ENCODE measurements at regions not wholly inside any gene's neighbourhood (a gene's known extent, or its start where the extent isn't known, plus 50 kb on each side); places are given as distances from the start of the nearest gene placed in this dataset.
A peak's percentile ranks its signal among the peaks of the same experiment; 100 is the strongest.

GRCh38 chr21:24895885-24896734 lies 711.2 kb downstream of the MRPL39 start:
- ATAC-seq (peak in 3 of 4 donors; percentile 30 to 44 (median 37)), DNase-seq (no peak)
- no peaks in the 10 kb centered on the region for H3K27me3 ChIP-seq
- H3K4me3 ChIP-seq: no peak overlapping the region
- no peak overlapping the region for H3K27ac ChIP-seq
- WGBS (ENCODE audit: insufficient coverage, low coverage, low lambda C conversion rate, missing lambda C conversion rate): 53% methylated on average over 3 of the region's 3 CpGs
- H3K4me1 ChIP-seq: no peaks in the 10 kb centered on the region
- no peak for TF ChIP-seq POLR2A (IDR thresholded peaks at IDR 0.05)
- peak; percentile 20 to 44 (median 28) for TF ChIP-seq CTCF (IDR thresholded peaks at IDR 0.05)
- no peaks in the 10 kb centered on the region for H3K36me3 ChIP-seq
- intact Hi-C loops (cut with DNase I): no loop called here
- no peaks in the 10 kb centered on the region for H3K9me3 ChIP-seq

- no peaks in the 10 kb centered on the region for H3K36me3 ChIP-seq
- no peaks in the 10 kb centered on the region for H3K9me3 ChIP-seq
- TF ChIP-seq CTCF (IDR thresholded peaks at IDR 0.05) (no peak), POLR2A (IDR thresholded peaks at IDR 0.05) (no peak)
- no peaks in the 10 kb centered on the region for H3K27me3 ChIP-seq
- 72% methylated on average over 1 of the region's 1 CpG for WGBS (ENCODE audit: insufficient coverage, low coverage, low lambda C conversion rate, missing lambda C conversion rate)
- no peak for DNase-seq
- intact Hi-C loops (cut with DNase I): no loop called here
- H3K4me1 ChIP-seq: no peaks in the 10 kb centered on the region
- H3K4me3 ChIP-seq: no peak overlapping the region
- no peak for ATAC-seq
- no peak overlapping the region for H3K27ac ChIP-seq
Measured at GRCh38 chr21:24894324-24894723, 713.0 kb downstream of the MRPL39 start.

GRCh38 chr21:24890021-24890420 lies 717.3 kb downstream of the MRPL39 start:
- H3K4me1 ChIP-seq: no peaks in the 10 kb centered on the region
- no peaks in the 10 kb centered on the region for H3K9me3 ChIP-seq
- no peaks in the 10 kb centered on the region for H3K27me3 ChIP-seq
- intact Hi-C loops (cut with DNase I): no loop called here
- no peak for DNase-seq
- no peak for ATAC-seq
- WGBS (ENCODE audit: insufficient coverage, low coverage, low lambda C conversion rate, missing lambda C conversion rate): 61% methylated on average over 4 of the region's 4 CpGs
- H3K36me3 ChIP-seq: no peaks in the 10 kb centered on the region
- no peak for TF ChIP-seq CTCF (IDR thresholded peaks at IDR 0.05)
- no peak for TF ChIP-seq POLR2A (IDR thresholded peaks at IDR 0.05)
- no peak overlapping the region for H3K4me3 ChIP-seq
- no peak overlapping the region for H3K27ac ChIP-seq

GRCh38 chr21:24881506-24881905 lies 725.8 kb downstream of the MRPL39 start:
- H3K4me1 ChIP-seq: no peaks in the 10 kb centered on the region
- no peak for DNase-seq
- intact Hi-C loops (cut with DNase I): no loop called here
- H3K9me3 ChIP-seq: no peaks in the 10 kb centered on the region
- no peak overlapping the region for H3K4me3 ChIP-seq
- no peak overlapping the region for H3K27ac ChIP-seq
- H3K27me3 ChIP-seq: no peaks in the 10 kb centered on the region
- no peak for ATAC-seq
- 31% methylated on average over 2 of the region's 2 CpGs for WGBS (ENCODE audit: insufficient coverage, low coverage, low lambda C conversion rate, missing lambda C conversion rate)
- H3K36me3 ChIP-seq: no peaks in the 10 kb centered on the region
- TF ChIP-seq CTCF (IDR thresholded peaks at IDR 0.05): no peak
- TF ChIP-seq POLR2A (IDR thresholded peaks at IDR 0.05): no peak
